Subcutaneous abdominal adipose tissue (tissue), 5 donors: ENCODE measurements at regions not wholly inside any gene's neighbourhood (a gene's known extent, or its start where the extent isn't known, plus 50 kb on each side); places are given as distances from the start of the nearest gene placed in this dataset.

Source experiments
- H3K27ac ChIP-seq: one replicate; pipeline ENCODE4 v1.7.0; 2013; ENCODE audit warnings: low read depth, mild to moderate bottlenecking, inconsistent platforms, low read length, moderate library complexity
- H3K27me3 ChIP-seq, 5 donors: one replicate each; pipeline ENCODE4 v1.7.0; 2013; ENCODE audit warnings: low read length in 5 of 5, inconsistent platforms in 1 of 5; ENCODE audit not compliant: control insufficient read depth in 5 of 5, insufficient read depth in 4 of 5
- H3K36me3 ChIP-seq, 5 donors: one replicate each; pipeline ENCODE4 v1.7.0; 2013; ENCODE audit warnings: low read length in 5 of 5; ENCODE audit not compliant: control insufficient read depth in 5 of 5, insufficient read depth in 5 of 5
- H3K4me1 ChIP-seq, 5 donors: one replicate each; pipeline ENCODE4 v1.7.0; 2013; ENCODE audit warnings: low read length in 5 of 5, mild to moderate bottlenecking in 3 of 5, moderate library complexity in 1 of 5; ENCODE audit not compliant: control insufficient read depth in 5 of 5, insufficient read depth in 5 of 5
- H3K4me3 ChIP-seq, 5 donors: one replicate each; pipeline ENCODE4 v1.7.0; 2013; ENCODE audit warnings: low read length in 5 of 5, low read depth in 1 of 5
- H3K9ac ChIP-seq, 5 donors: one replicate each; pipeline ENCODE4 v1.7.0; 2013; ENCODE audit warnings: low read length in 5 of 5, mild to moderate bottlenecking in 4 of 5, moderate library complexity in 3 of 5
- H3K9me3 ChIP-seq, 5 donors: one replicate each; pipeline ENCODE4 v1.7.0; 2013; ENCODE audit warnings: low read length in 5 of 5; ENCODE audit not compliant: control insufficient read depth in 5 of 5
- donor health status: healthy.
- donor health status: healthy.
- donor health status: healthy.
- donor health status: healthy.
- donor health status: healthy.

DNA sequence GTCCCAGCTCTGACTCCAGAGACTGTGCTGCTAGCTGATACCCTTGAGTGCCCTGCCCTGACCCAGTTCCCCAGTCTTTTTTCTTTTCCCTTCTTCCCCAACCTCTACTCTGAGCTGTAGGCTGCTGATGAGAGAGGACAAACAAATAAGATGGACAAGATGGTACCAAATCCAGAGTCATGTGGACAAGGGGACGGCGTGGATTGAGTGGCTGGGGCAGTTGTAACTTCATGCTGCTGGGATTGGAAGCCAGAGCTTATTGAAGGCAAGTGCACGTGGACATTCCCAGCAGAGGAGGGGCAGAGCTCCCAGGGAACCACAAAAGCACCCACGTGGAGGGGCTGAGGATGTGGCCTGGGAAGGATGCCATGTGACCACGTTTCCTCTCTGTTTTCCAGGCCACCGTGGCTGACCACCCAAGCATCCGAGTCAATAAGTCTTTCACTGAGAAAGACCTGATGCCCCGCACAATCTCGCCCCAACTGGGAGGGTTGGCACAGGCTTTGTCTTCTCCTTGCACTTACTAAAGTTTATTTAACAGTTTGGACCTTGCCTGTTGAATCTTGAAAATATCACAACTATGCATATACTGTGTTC, 323.3 kb upstream of the ZNF507 start:
- Histone ChIP-seq H3K9me3 (no peaks in the 10 kb centered on the region), H3K4me1 (peaks cover 0 to 2% (median 0%) of the 10 kb centered on the region in 5 donors), H3K36me3 (no peaks in the 10 kb centered on the region), H3K9ac (no peak overlapping the region), H3K4me3 (no peak overlapping the region), H3K27me3 (peaks cover 8 to 15% (median 10%) of the 10 kb centered on the region in 5 donors), H3K27ac (no peak overlapping the region)

DNA sequence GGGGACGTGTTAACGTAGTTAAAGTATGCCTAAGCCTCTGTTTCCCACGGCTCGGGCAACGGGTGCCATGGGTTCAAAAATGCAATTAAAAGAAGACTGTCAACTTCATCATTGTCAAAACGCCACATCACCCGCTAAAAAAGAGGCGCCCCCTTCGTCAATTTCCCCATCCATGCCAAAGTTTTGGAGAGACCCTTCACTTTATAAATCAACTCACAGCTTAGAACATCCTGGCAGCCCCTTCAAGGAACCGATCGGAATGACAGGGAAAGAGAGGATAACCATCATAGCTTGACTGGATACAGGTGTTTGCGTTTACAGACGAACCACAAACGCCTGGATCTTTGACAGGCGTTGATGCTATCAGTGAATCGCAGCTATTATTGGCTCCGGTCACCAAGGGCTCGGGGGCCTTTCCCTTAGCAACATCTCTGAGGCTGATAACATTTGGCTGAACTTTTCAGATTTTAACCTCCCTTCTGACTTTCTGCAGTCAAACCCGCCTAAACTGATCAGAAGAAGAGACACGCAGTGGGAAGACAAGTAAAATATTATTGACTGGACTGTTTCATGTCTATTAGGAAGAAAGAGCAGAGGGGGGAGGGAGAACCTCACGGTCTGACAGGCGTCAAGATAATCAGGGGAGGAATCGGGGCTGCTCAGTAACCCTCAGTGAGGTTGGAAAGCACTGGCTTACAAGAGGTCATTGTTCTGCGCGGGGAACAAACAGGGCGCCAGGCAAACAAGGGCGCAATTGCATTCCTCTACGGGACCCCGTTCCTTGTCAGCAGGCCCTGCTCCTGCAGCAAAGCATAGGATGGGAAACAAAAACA, 322.5 kb upstream of the ZNF507 start:
- Histone ChIP-seq H3K27me3 (peaks cover 8 to 15% (median 10%) of the 10 kb centered on the region in 5 donors), H3K9me3 (no peaks in the 10 kb centered on the region), H3K9ac (no peak overlapping the region), H3K27ac (no peak overlapping the region), H3K36me3 (no peaks in the 10 kb centered on the region), H3K4me3 (no peak overlapping the region), H3K4me1 (peaks cover 0 to 2% (median 0%) of the 10 kb centered on the region in 5 donors)

GRCh38 chr19:32023564-32023832, 321.9 kb upstream of the ZNF507 start:
- H3K27me3 ChIP-seq: peaks cover 8 to 15% (median 13%) of the 10 kb centered on the region in 5 donors
- H3K4me1 ChIP-seq: peaks cover 0 to 2% (median 0%) of the 10 kb centered on the region in 5 donors
- no peaks in the 10 kb centered on the region for H3K36me3 ChIP-seq
- H3K27ac ChIP-seq: no peak overlapping the region
- H3K9me3 ChIP-seq: no peaks in the 10 kb centered on the region
- H3K9ac ChIP-seq: no peak overlapping the region
- H3K4me3 ChIP-seq: no peak overlapping the region

DNA sequence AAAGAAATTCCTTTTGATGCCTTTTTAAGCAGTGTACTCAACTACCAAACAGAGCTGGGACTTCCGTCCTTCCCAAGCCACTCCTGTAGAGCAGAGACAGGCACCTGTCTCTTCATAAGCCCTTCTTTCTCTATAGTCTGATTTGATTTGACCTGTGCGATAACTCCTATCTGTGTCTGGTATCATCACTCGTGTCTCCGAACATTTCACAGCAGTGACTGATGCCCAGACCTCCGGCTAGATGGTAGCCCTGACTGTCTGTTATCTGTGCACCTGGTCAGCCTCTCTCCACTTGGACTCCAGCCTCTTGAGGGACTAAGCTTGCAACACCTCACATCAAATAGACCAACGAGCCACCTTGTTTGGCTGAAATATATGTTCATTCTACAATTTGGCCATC, 316.2 kb upstream of the ZNF507 start:
- Histone ChIP-seq H3K9me3 (no peaks in the 10 kb centered on the region), H3K36me3 (no peaks in the 10 kb centered on the region), H3K27ac (no peak overlapping the region), H3K27me3 (peaks cover 0 to 10% (median 5%) of the 10 kb centered on the region in 5 donors), H3K4me1 (no peaks in the 10 kb centered on the region), H3K9ac (no peak overlapping the region), H3K4me3 (no peak overlapping the region)

- Histone ChIP-seq H3K4me3 (no peak overlapping the region), H3K36me3 (no peaks in the 10 kb centered on the region), H3K9me3 (no peaks in the 10 kb centered on the region), H3K4me1 (no peaks in the 10 kb centered on the region), H3K27ac (no peak overlapping the region), H3K27me3 (peaks cover 0 to 14% (median 4%) of the 10 kb centered on the region in 5 donors), H3K9ac (no peak overlapping the region)
Measured at GRCh38 chr19:32032561-32032960, 312.8 kb upstream of the ZNF507 start.

- H3K9ac ChIP-seq: no peak overlapping the region
- H3K4me1 ChIP-seq: no peaks in the 10 kb centered on the region
- H3K27ac ChIP-seq: no peak overlapping the region
- no peaks in the 10 kb centered on the region for H3K36me3 ChIP-seq
- no peak overlapping the region for H3K4me3 ChIP-seq
- H3K9me3 ChIP-seq: no peaks in the 10 kb centered on the region
- peaks cover 0 to 9% (median 4%) of the 10 kb centered on the region in 5 donors for H3K27me3 ChIP-seq
Measured at GRCh38 chr19:32035626-32036025, 309.8 kb upstream of the ZNF507 start.

- H3K27me3 ChIP-seq: peaks cover 0 to 19% (median 4%) of the 10 kb centered on the region in 5 donors
- no peaks in the 10 kb centered on the region for H3K36me3 ChIP-seq
- H3K27ac ChIP-seq: no peak overlapping the region
- H3K9me3 ChIP-seq: no peaks in the 10 kb centered on the region
- H3K4me1 ChIP-seq: peaks cover 0 to 7% (median 3%) of the 10 kb centered on the region in 5 donors
- H3K9ac ChIP-seq: no peak overlapping the region
- no peak overlapping the region for H3K4me3 ChIP-seq
Measured at GRCh38 chr19:32038021-32038920, 307.1 kb upstream of the ZNF507 start.

DNA sequence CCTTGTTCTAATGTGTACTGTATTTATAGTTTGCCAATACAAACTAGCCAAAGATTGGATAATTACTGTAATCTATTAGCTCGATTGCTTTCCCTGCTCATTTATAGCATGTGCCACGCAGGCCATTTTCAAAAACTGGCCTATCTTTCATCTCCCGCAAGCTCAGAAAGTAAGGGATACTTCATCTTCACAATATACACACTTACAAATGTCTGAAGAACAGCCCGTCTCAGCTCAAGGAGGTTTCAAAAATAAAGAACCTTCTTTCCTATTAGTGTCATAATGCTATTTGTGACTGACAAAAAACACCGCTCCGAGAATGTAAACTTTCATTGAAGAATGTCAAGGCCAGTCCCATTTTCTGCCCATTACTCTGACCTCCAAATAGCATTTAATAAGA, 306.4 kb upstream of the ZNF507 start:
- H3K4me3 ChIP-seq: no peak overlapping the region
- H3K9me3 ChIP-seq: no peaks in the 10 kb centered on the region
- peaks cover 0 to 7% (median 3%) of the 10 kb centered on the region in 5 donors for H3K4me1 ChIP-seq
- H3K27ac ChIP-seq: no peak overlapping the region
- peaks cover 0 to 24% (median 8%) of the 10 kb centered on the region in 5 donors for H3K27me3 ChIP-seq
- no peaks in the 10 kb centered on the region for H3K36me3 ChIP-seq
- H3K9ac ChIP-seq: no peak overlapping the region

GRCh38 chr19:32039440-32039839, 306.0 kb upstream of the ZNF507 start:
- Histone ChIP-seq H3K9me3 (no peaks in the 10 kb centered on the region), H3K4me1 (peaks cover 0 to 7% (median 3%) of the 10 kb centered on the region in 5 donors), H3K4me3 (no peak overlapping the region), H3K27ac (no peak overlapping the region), H3K27me3 (peaks cover 0 to 26% (median 13%) of the 10 kb centered on the region in 5 donors), H3K9ac (no peak overlapping the region), H3K36me3 (no peaks in the 10 kb centered on the region)

GRCh38 chr19:32040236-32040635, 305.2 kb upstream of the ZNF507 start:
- Histone ChIP-seq H3K36me3 (no peaks in the 10 kb centered on the region), H3K4me1 (peaks cover 0 to 7% (median 3%) of the 10 kb centered on the region in 5 donors), H3K27me3 (peaks cover 0 to 28% (median 19%) of the 10 kb centered on the region in 5 donors), H3K9me3 (no peaks in the 10 kb centered on the region), H3K9ac (no peak overlapping the region), H3K4me3 (no peak overlapping the region), H3K27ac (no peak overlapping the region)
